HUDEP-2 (cell line): ENCODE measurements at regions not wholly inside any gene's neighbourhood (a gene's known extent, or its start where the extent isn't known, plus 50 kb on each side); places are given as distances from the start of the nearest gene placed in this dataset.
"Not testable (repeated sequence)": the region's sequence is repeated elsewhere in the genome, so short reads cannot be mapped to it uniquely, and the experiment has no call there.

Experiments
- DNase-seq, 76 experiments: peaks; one replicate each; lab custom pipeline; 2025; ENCODE audit not compliant: unreplicated experiment in 76 of 76; lab: John Stamatoyannopoulos, UW

GRCh38 chr6:91213229-91213901, 626.5 kb upstream of the MAP3K7 start:
- peak in 1 of 76 experiments; percentile 2 for DNase-seq

- no peak for DNase-seq
These were observed 611.9 kb upstream of the MAP3K7 start for GRCh38 chr6:91198588-91199255.

- DNase-seq = no peak
These were observed 609.9 kb upstream of the MAP3K7 start for GRCh38 chr6:91196729-91197128.

- DNase-seq = no peak
These were observed 606.6 kb upstream of the MAP3K7 start for GRCh38 chr6:91193446-91193845.

- not testable (repeated sequence) for DNase-seq
These were observed 603.2 kb upstream of the MAP3K7 start for GRCh38 chr6:91190041-91190440.

GRCh38 chr6:91185072-91185471, 598.2 kb upstream of the MAP3K7 start:
- DNase-seq = no peak

GRCh38 chr6:91181416-91181815, 594.5 kb upstream of the MAP3K7 start:
- no peak for DNase-seq

GRCh38 chr6:91173651-91174050, 586.8 kb upstream of the MAP3K7 start:
- no peak for DNase-seq

- DNase-seq = no peak
These were observed 586.3 kb upstream of the MAP3K7 start for GRCh38 chr6:91173186-91173585.

GRCh38 chr6:91171754-91172462, 585.0 kb upstream of the MAP3K7 start:
- DNase-seq = no peak

- no peak for DNase-seq
These were observed 581.0 kb upstream of the MAP3K7 start for GRCh38 chr6:91167846-91168245.

GRCh38 chr6:91166271-91167046, 579.6 kb upstream of the MAP3K7 start:
- no peak for DNase-seq

- no peak for DNase-seq
These were observed 577.2 kb upstream of the MAP3K7 start for GRCh38 chr6:91164105-91164504.

- DNase-seq = no peak
These were observed 574.4 kb upstream of the MAP3K7 start for GRCh38 chr6:91161246-91161645.

GRCh38 chr6:91155129-91155785, 568.4 kb upstream of the MAP3K7 start:
- no peak for DNase-seq

GRCh38 chr6:91152824-91153223, 566.0 kb upstream of the MAP3K7 start:
- no peak for DNase-seq

- no peak for DNase-seq
These were observed 563.3 kb upstream of the MAP3K7 start for GRCh38 chr6:91149956-91150705.

- DNase-seq = no peak
These were observed 562.5 kb upstream of the MAP3K7 start for GRCh38 chr6:91149246-91149955.

GRCh38 chr6:91144126-91144525, 557.3 kb upstream of the MAP3K7 start:
- DNase-seq = no peak
